ENCODE measurements at regions not wholly inside any gene's neighbourhood (a gene's known extent, or its start where the extent isn't known, plus 50 kb on each side); places are given as distances from the start of the nearest gene placed in this dataset.
A peak's percentile ranks its signal among the peaks of the same experiment; 100 is the strongest.
"Not testable (repeated sequence)": the region's sequence is repeated elsewhere in the genome, so short reads cannot be mapped to it uniquely, and the experiment has no call there.

- no peak for DNase-seq (ENCODE audit: low spot score)
- intact Hi-C loops (cut with DNase I), result no loop called here
Observed at GRCh38 chr6:120854583-120854982, 479.7 kb downstream of the TBC1D32 start.

GRCh38 chr6:120853489-120853888, 480.8 kb downstream of the TBC1D32 start:
- no peak for DNase-seq (ENCODE audit: low spot score)
- intact Hi-C loops (cut with DNase I), result no loop called here

- DNase-seq (ENCODE audit: low spot score), result no peak
- intact Hi-C loops (cut with DNase I), result no loop called here
Observed at GRCh38 chr6:120852293-120852849, 481.9 kb downstream of the TBC1D32 start.

GRCh38 chr6:120826253-120826652, 508.0 kb downstream of the TBC1D32 start:
- intact Hi-C loops (cut with DNase I), result no loop called here

GRCh38 chr6:120816794-120817193, 517.5 kb downstream of the TBC1D32 start:
- intact Hi-C loops (cut with DNase I), result no loop called here
- DNase-seq (ENCODE audit: low spot score), result no peak

More at GRCh38 chr6:120826253-120826652, 508.0 kb downstream of the TBC1D32 start:
- no peak for DNase-seq (ENCODE audit: low spot score)

GRCh38 chr6:120805276-120805675, 529.0 kb downstream of the TBC1D32 start:
- no peak for DNase-seq (ENCODE audit: low spot score)
- intact Hi-C loops (cut with DNase I), result no loop called here

GRCh38 chr6:120804612-120805011, 529.7 kb downstream of the TBC1D32 start:
- intact Hi-C loops (cut with DNase I), result no loop called here

GRCh38 chr6:120786682-120787081, 547.6 kb downstream of the TBC1D32 start:
- DNase-seq (ENCODE audit: low spot score), result peak; percentile 64
- intact Hi-C loops (cut with DNase I), result no loop called here

More at GRCh38 chr6:120804612-120805011, 529.7 kb downstream of the TBC1D32 start:
- no peak for DNase-seq (ENCODE audit: low spot score)

GRCh38 chr6:120786256-120786655, 548.0 kb downstream of the TBC1D32 start:
- DNase-seq (ENCODE audit: low spot score), result peak; percentile 44
- intact Hi-C loops (cut with DNase I), result no loop called here

GRCh38 chr6:120785459-120786086, 548.7 kb downstream of the TBC1D32 start:
- peak; percentile 53 for DNase-seq (ENCODE audit: low spot score)
- intact Hi-C loops (cut with DNase I), result no loop called here

GRCh38 chr6:120779441-120779840, 554.8 kb downstream of the TBC1D32 start:
- DNase-seq (ENCODE audit: low spot score), result peak; percentile 31
- intact Hi-C loops (cut with DNase I), result no loop called here

- intact Hi-C loops (cut with DNase I), result no loop called here
- DNase-seq (ENCODE audit: low spot score), result no peak
Observed at GRCh38 chr6:120775698-120776097, 558.6 kb downstream of the TBC1D32 start.

GRCh38 chr6:120774275-120774674, 560.0 kb downstream of the TBC1D32 start:
- intact Hi-C loops (cut with DNase I), result no loop called here
- DNase-seq (ENCODE audit: low spot score), result no peak

GRCh38 chr6:120771019-120771418, 563.3 kb downstream of the TBC1D32 start:
- intact Hi-C loops (cut with DNase I), result no loop called here
- DNase-seq (ENCODE audit: low spot score), result no peak

- no peak for DNase-seq (ENCODE audit: low spot score)
- intact Hi-C loops (cut with DNase I), result no loop called here
Observed at GRCh38 chr6:120764312-120764711, 570.0 kb downstream of the TBC1D32 start.

GRCh38 chr6:120759570-120759969, 574.7 kb downstream of the TBC1D32 start:
- DNase-seq (ENCODE audit: low spot score), result no peak
- intact Hi-C loops (cut with DNase I), result no loop called here

- intact Hi-C loops (cut with DNase I); DNase-seq (ENCODE audit: low spot score): not testable (repeated sequence)
Observed at GRCh38 chr6:120748574-120748973, 585.7 kb downstream of the TBC1D32 start.

GRCh38 chr6:120736740-120737139, 597.5 kb downstream of the TBC1D32 start:
- no peak for DNase-seq (ENCODE audit: low spot score)
- intact Hi-C loops (cut with DNase I), result no loop called here

- no peak for DNase-seq (ENCODE audit: low spot score)
- intact Hi-C loops (cut with DNase I), result no loop called here
Observed at GRCh38 chr6:120735641-120736040, 598.6 kb downstream of the TBC1D32 start.

GRCh38 chr6:120711255-120711654, 623.0 kb downstream of the TBC1D32 start:
- intact Hi-C loops (cut with DNase I), result no loop called here
- DNase-seq (ENCODE audit: low spot score), result no peak

GRCh38 chr6:120700001-120700400, 634.3 kb downstream of the TBC1D32 start:
- intact Hi-C loops (cut with DNase I), result no loop called here
- no peak for DNase-seq (ENCODE audit: low spot score)

Data from posterior vena cava (tissue), 2 donors.